PFSK-1 (cell line): ENCODE measurements at regions not wholly inside any gene's neighbourhood (a gene's known extent, or its start where the extent isn't known, plus 50 kb on each side); places are given as distances from the start of the nearest gene placed in this dataset.

ENCODE experiments used
- FOXP2 ChIP-seq: optimal IDR thresholded peaks from 2 replicates; pipeline ENCODE3; 2011; ENCODE audit warnings: borderline replicate concordance, control low read depth, inconsistent platforms; ENCODE audit not compliant: insufficient read depth; ENCODE audit errors: extremely low read length, extremely low read depth
- POLR2AphosphoS5 ChIP-seq: IDR thresholded peaks from 2 replicates; pipeline ENCODE4 v1.6.1; 2012; ENCODE audit warnings: low read depth, mild to moderate bottlenecking, control low read depth, low read length, moderate library complexity
- SIN3A ChIP-seq: IDR thresholded peaks from 2 replicates; pipeline ENCODE4 v1.6.1; 2012; ENCODE audit warnings: mild to moderate bottlenecking, low read length, moderate library complexity, borderline replicate concordance; ENCODE audit not compliant: insufficient read depth
- TAF1 ChIP-seq: IDR thresholded peaks from 2 replicates; pipeline ENCODE4 v1.6.1; 2012; ENCODE audit warnings: low read length, control low read depth, borderline replicate concordance; ENCODE audit not compliant: insufficient read depth
- TF ChIP-seq, protein P1 (sequence below), 2 experiments: IDR thresholded peaks; 2 replicates each; pipeline versions ENCODE4 v1.6.1 to v1.8.0; 2011 to 2012; ENCODE audit warnings: low read depth in 2 of 2, low read length in 2 of 2, control low read depth in 1 of 2, inconsistent platforms in 1 of 2, mild to moderate bottlenecking in 1 of 2, moderate library complexity in 1 of 2; ENCODE audit not compliant: insufficient read depth in 1 of 2

DNA sequence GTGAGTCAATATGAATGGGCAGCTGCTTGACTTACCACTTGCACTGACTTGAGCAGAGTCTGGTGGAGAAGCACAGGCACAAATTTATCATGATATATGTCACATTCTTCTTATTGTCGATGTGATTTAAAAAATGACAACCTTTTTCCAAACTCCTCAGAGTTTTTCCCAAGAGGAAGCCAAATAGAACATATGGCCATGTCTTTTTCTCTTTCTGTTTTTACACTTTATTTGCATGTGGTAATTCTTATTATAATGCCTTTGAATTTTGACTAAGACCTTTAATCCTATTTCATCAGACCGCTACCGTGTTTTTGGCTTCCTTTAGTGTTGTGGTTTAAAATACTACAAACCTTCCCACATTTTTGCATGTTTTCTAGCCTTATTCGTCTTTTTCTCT, 666.2 kb downstream of the PDCD6IP start:
- TF ChIP-seq SIN3A (no peak), POLR2AphosphoS5 (no peak), FOXP2 (no peak), TAF1 (no peak)
- TF ChIP-seq, protein P1, sequence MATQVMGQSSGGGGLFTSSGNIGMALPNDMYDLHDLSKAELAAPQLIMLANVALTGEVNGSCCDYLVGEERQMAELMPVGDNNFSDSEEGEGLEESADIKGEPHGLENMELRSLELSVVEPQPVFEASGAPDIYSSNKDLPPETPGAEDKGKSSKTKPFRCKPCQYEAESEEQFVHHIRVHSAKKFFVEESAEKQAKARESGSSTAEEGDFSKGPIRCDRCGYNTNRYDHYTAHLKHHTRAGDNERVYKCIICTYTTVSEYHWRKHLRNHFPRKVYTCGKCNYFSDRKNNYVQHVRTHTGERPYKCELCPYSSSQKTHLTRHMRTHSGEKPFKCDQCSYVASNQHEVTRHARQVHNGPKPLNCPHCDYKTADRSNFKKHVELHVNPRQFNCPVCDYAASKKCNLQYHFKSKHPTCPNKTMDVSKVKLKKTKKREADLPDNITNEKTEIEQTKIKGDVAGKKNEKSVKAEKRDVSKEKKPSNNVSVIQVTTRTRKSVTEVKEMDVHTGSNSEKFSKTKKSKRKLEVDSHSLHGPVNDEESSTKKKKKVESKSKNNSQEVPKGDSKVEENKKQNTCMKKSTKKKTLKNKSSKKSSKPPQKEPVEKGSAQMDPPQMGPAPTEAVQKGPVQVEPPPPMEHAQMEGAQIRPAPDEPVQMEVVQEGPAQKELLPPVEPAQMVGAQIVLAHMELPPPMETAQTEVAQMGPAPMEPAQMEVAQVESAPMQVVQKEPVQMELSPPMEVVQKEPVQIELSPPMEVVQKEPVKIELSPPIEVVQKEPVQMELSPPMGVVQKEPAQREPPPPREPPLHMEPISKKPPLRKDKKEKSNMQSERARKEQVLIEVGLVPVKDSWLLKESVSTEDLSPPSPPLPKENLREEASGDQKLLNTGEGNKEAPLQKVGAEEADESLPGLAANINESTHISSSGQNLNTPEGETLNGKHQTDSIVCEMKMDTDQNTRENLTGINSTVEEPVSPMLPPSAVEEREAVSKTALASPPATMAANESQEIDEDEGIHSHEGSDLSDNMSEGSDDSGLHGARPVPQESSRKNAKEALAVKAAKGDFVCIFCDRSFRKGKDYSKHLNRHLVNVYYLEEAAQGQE (IDR thresholded peaks at IDR 0.05; ENCODE audit: insufficient read depth in 1 of 2, low read depth in 2 of 2, low read length in 2 of 2): no peak

DNA sequence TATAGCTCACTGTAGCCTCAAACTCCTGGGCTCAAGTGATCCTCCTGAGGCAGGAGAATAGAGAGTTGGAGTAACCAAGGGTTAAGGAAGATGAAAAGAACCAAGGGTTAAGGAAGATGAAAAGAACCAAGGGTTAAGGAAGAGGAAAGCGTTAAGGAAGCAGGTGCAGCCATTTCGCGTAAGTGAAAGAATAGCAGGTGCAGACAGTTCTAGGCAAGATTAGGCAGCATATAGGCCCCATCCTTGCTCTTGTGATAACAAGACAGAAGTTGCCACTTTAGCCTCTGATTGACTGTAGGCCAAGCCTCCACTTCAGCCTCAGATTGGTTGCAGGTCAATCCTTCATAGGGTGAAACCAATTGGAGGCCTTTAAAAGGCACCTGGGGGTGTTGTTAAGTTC, 677.4 kb downstream of the PDCD6IP start:
- TF ChIP-seq POLR2AphosphoS5 (no peak), SIN3A (no peak), TAF1 (no peak), FOXP2 (no peak)
- TF ChIP-seq, protein P1 (IDR thresholded peaks at IDR 0.05; ENCODE audit: insufficient read depth in 1 of 2, low read depth in 2 of 2, low read length in 2 of 2): no peak

DNA sequence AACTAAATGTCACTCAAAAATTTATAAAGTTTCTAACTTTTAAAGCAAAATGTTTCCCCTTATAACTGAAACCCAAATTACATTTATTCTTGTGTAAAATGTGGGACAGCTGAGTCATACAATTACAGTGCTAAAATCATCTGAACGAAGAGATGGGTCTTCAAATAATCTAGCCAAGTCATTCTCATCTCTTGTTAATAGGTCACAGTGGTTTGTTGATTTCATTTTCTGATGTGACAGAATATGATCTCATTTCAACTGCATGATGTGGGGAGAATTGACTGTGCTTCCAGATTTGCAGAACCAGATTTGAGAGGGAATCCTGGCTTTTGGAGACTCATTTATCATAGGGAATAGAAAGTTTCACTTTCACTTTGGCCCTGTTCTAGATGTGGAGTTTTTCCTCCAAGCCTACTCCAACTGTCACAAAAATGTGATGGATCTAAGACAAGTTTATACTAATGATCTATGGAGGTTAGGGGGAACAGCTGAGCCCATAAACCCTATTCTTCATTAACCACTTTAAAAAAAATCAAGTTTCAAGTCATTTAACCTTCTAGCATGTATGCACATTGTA, 685.0 kb downstream of the PDCD6IP start:
- TF ChIP-seq POLR2AphosphoS5: no peak
- no peak for TF ChIP-seq TAF1
- TF ChIP-seq, protein P1 (IDR thresholded peaks at IDR 0.05; ENCODE audit: insufficient read depth in 1 of 2, low read depth in 2 of 2, low read length in 2 of 2): no peak
- TF ChIP-seq SIN3A: no peak
- TF ChIP-seq FOXP2: no peak

DNA sequence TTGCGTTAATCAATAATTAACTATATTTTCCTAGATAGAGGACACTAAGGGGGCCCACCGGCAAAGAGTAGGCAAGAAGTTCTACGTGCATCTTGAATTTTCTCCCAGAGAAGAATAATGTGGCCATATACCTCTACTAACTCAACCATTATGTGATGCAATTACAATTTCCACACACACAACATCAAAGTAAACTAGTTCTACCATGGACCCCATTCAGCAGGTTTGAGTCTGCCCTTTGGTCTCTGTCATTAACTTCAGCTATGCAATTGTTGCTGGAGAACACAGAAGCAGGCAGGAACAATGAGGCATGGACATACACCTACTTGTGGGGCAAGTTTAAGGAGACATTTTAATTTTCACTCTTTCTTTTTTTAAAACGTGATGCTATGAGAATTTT, 705.9 kb downstream of the PDCD6IP start:
- TF ChIP-seq TAF1 (no peak), SIN3A (no peak), POLR2AphosphoS5 (no peak), FOXP2 (no peak)
- TF ChIP-seq, protein P1 (IDR thresholded peaks at IDR 0.05; ENCODE audit: insufficient read depth in 1 of 2, low read depth in 2 of 2, low read length in 2 of 2): no peak
